ENCODE measurements at regions not wholly inside any gene's neighbourhood (a gene's known extent, or its start where the extent isn't known, plus 50 kb on each side); places are given as distances from the start of the nearest gene placed in this dataset.

- H3K27ac ChIP-seq, result no peak overlapping the region
- no peaks in the 10 kb centered on the region for H3K27me3 ChIP-seq
- 41 to 53% (median 48%) methylated on average over 2 of the region's 2 CpGs for WGBS, 5 donors
- no peak overlapping the region for H3K4me3 ChIP-seq
- no peaks in the 10 kb centered on the region for H3K9me3 ChIP-seq
- H3K36me3 ChIP-seq, result no peaks in the 10 kb centered on the region
- DNase-seq, result no peak
- H3K4me1 ChIP-seq, result peaks cover 0 to 5% (median 0%) of the 10 kb centered on the region in 4 donors
- TF ChIP-seq CTCF (IDR thresholded peaks at IDR 0.05) (no peak), POLR2AphosphoS5 (IDR thresholded peaks at IDR 0.05) (no peak), POLR2A (IDR thresholded peaks at IDR 0.05) (no peak), EP300 (IDR thresholded peaks at IDR 0.05) (no peak)
- intact Hi-C loops (cut with DNase I; ENCODE audit: low total_unique reads), result no loop called here
These were observed 196.2 kb downstream of the DEPDC1B start for GRCh38 chr5:60503771-60504170.

- Histone ChIP-seq H3K27ac (no peak overlapping the region), H3K4me3 (no peak overlapping the region), H3K36me3 (no peaks in the 10 kb centered on the region), H3K4me1 (peaks cover 0 to 6% (median 0%) of the 10 kb centered on the region in 4 donors), H3K27me3 (no peaks in the 10 kb centered on the region), H3K9me3 (no peaks in the 10 kb centered on the region)
- no peak for DNase-seq
- intact Hi-C loops (cut with DNase I; ENCODE audit: low total_unique reads), result no loop called here
- TF ChIP-seq EP300 (IDR thresholded peaks at IDR 0.05) (no peak), POLR2A (IDR thresholded peaks at IDR 0.05) (no peak)
- WGBS, 5 donors, result 44 to 57% (median 49%) methylated on average over 4 of the region's 4 CpGs
These were observed 202.1 kb downstream of the DEPDC1B start for GRCh38 chr5:60497706-60498500.

GRCh38 chr5:60495644-60496520, 204.1 kb downstream of the DEPDC1B start:
- no peak overlapping the region for H3K27ac ChIP-seq
- H3K4me3 ChIP-seq, result no peak overlapping the region
- TF ChIP-seq EP300 (IDR thresholded peaks at IDR 0.05) (no peak), POLR2AphosphoS5 (IDR thresholded peaks at IDR 0.05) (no peak), POLR2A (IDR thresholded peaks at IDR 0.05) (no peak), CTCF (IDR thresholded peaks at IDR 0.05) (no peak)
- H3K36me3 ChIP-seq, result no peaks in the 10 kb centered on the region
- no peaks in the 10 kb centered on the region for H3K27me3 ChIP-seq
- WGBS, 5 donors, result 61 to 71% (median 64%) methylated on average over 7 of the region's 7 CpGs
- H3K4me1 ChIP-seq, result peaks cover 0 to 13% (median 0%) of the 10 kb centered on the region in 4 donors
- DNase-seq, result no peak
- intact Hi-C loops (cut with DNase I; ENCODE audit: low total_unique reads), result no loop called here
- H3K9me3 ChIP-seq, result no peaks in the 10 kb centered on the region

GRCh38 chr5:60494635-60495034, 205.3 kb downstream of the DEPDC1B start:
- no peak for DNase-seq
- no peak for TF ChIP-seq POLR2AphosphoS5 (IDR thresholded peaks at IDR 0.05)
- no peak for TF ChIP-seq EP300 (IDR thresholded peaks at IDR 0.05)
- no peak for TF ChIP-seq CTCF (IDR thresholded peaks at IDR 0.05)
- TF ChIP-seq POLR2A (IDR thresholded peaks at IDR 0.05), result no peak
- no peak overlapping the region for H3K4me3 ChIP-seq
- intact Hi-C loops (cut with DNase I; ENCODE audit: low total_unique reads), result no loop called here
- H3K36me3 ChIP-seq, result no peaks in the 10 kb centered on the region
- H3K9me3 ChIP-seq, result no peaks in the 10 kb centered on the region
- peaks cover 0 to 25% (median 0%) of the 10 kb centered on the region in 4 donors for H3K4me1 ChIP-seq
- H3K27me3 ChIP-seq, result no peaks in the 10 kb centered on the region
- H3K27ac ChIP-seq, result no peak overlapping the region
